HG03521 (cell line): ENCODE measurements at regions not wholly inside any gene's neighbourhood (a gene's known extent, or its start where the extent isn't known, plus 50 kb on each side); places are given as distances from the start of the nearest gene placed in this dataset.
"Not testable (repeated sequence)": the region's sequence is repeated elsewhere in the genome, so short reads cannot be mapped to it uniquely, and the experiment has no call there.

Experiments used
- ATAC-seq: cut with Tn5 transposase; IDR thresholded peaks from one replicate; pipeline ENCODE4 v1.9.1; 2021; ENCODE audit warnings: mild to moderate bottlenecking, moderate library complexity; ENCODE audit not compliant: unreplicated experiment

- ATAC-seq, result no peak
Measured at GRCh38 chr6:40701352-40702007, 114.3 kb upstream of the LRFN2 start.

- no peak for ATAC-seq
Measured at GRCh38 chr6:40700006-40700580, 112.9 kb upstream of the LRFN2 start.

- ATAC-seq, result no peak
Measured at GRCh38 chr6:40695750-40696415, 108.7 kb upstream of the LRFN2 start.

GRCh38 chr6:40695114-40695513 is 108.0 kb upstream of the LRFN2 start:
- no peak for ATAC-seq

GRCh38 chr6:40693768-40694167 is 106.6 kb upstream of the LRFN2 start:
- no peak for ATAC-seq

GRCh38 chr6:40692337-40692736 is 105.2 kb upstream of the LRFN2 start:
- no peak for ATAC-seq

- no peak for ATAC-seq
Measured at GRCh38 chr6:40689185-40689584, 102.0 kb upstream of the LRFN2 start.

- no peak for ATAC-seq
Measured at GRCh38 chr6:40688214-40688761, 101.1 kb upstream of the LRFN2 start.

GRCh38 chr6:40685862-40686261 is 98.7 kb upstream of the LRFN2 start:
- ATAC-seq, result no peak

GRCh38 chr6:40681622-40682021 is 94.5 kb upstream of the LRFN2 start:
- ATAC-seq, result no peak

GRCh38 chr6:40678941-40679340 is 91.8 kb upstream of the LRFN2 start:
- no peak for ATAC-seq

GRCh38 chr6:40674170-40674569 is 87.0 kb upstream of the LRFN2 start:
- no peak for ATAC-seq

- no peak for ATAC-seq
Measured at GRCh38 chr6:40672087-40672486, 84.9 kb upstream of the LRFN2 start.

GRCh38 chr6:40671694-40672050 is 84.5 kb upstream of the LRFN2 start:
- no peak for ATAC-seq

- ATAC-seq, result no peak
Measured at GRCh38 chr6:40671001-40671693, 84.0 kb upstream of the LRFN2 start.

- ATAC-seq, result no peak
Measured at GRCh38 chr6:40669343-40669742, 82.2 kb upstream of the LRFN2 start.

GRCh38 chr6:40668203-40668602 is 81.0 kb upstream of the LRFN2 start:
- ATAC-seq, result no peak

- no peak for ATAC-seq
Measured at GRCh38 chr6:40666530-40666929, 79.4 kb upstream of the LRFN2 start.

- ATAC-seq, result no peak
Measured at GRCh38 chr6:40661726-40662125, 74.6 kb upstream of the LRFN2 start.

- ATAC-seq, result not testable (repeated sequence)
Measured at GRCh38 chr6:40656772-40657171, 69.6 kb upstream of the LRFN2 start.

GRCh38 chr6:40654828-40655227 is 67.7 kb upstream of the LRFN2 start:
- ATAC-seq, result no peak

- ATAC-seq, result no peak
Measured at GRCh38 chr6:40645043-40645442, 57.9 kb upstream of the LRFN2 start.
